RWPE2 (cell line): ENCODE measurements at regions not wholly inside any gene's neighbourhood (a gene's known extent, or its start where the extent isn't known, plus 50 kb on each side); places are given as distances from the start of the nearest gene placed in this dataset.

ENCODE experiments used
- ATAC-seq: fragments of 200-7000 bp; cut with Tn5 transposase; 3 replicates; pipeline ENCODE4 v1.9.1; 2021; ENCODE audit warnings: low read depth
- DNase-seq: peaks from one replicate; pipeline ENCODE4 v3.0.0-alpha.2; 2020; ENCODE audit warnings: low spot score
- H3K27ac ChIP-seq: fragments of 450-650 bp; 2 replicates; pipeline ENCODE4 v1.5.1; 2017; ENCODE audit warnings: mild to moderate bottlenecking; ENCODE audit not compliant: poor library complexity, severe bottlenecking
- H3K27me3 ChIP-seq: fragments of 250-450 bp; sonication (Bioruptor Pico); 2 replicates; pipeline ENCODE4 v1.5.1; 2021; ENCODE audit warnings: mild to moderate bottlenecking, moderate library complexity; ENCODE audit not compliant: insufficient read depth, poor library complexity, severe bottlenecking
- H3K36me3 ChIP-seq: fragments of 250-450 bp; sonication (Bioruptor Pico); 2 replicates; pipeline ENCODE4 v1.5.1; 2020; ENCODE audit warnings: low read depth, mild to moderate bottlenecking, moderate library complexity
- H3K4me1 ChIP-seq: fragments of 250-450 bp; sonication (Bioruptor Pico); 2 replicates; pipeline ENCODE4 v1.5.1; 2021; ENCODE audit warnings: mild to moderate bottlenecking, moderate library complexity; ENCODE audit not compliant: insufficient read depth, poor library complexity, severe bottlenecking
- H3K4me3 ChIP-seq: fragments of 250-450 bp; sonication (Bioruptor Pico); 2 replicates; pipeline ENCODE4 v1.5.1; 2021; ENCODE audit warnings: mild to moderate bottlenecking, moderate library complexity; ENCODE audit not compliant: severe bottlenecking
- H3K9me3 ChIP-seq: fragments of 250-450 bp; sonication (Bioruptor Pico); 2 replicates; pipeline ENCODE4 v1.5.1; 2021; ENCODE audit warnings: mild to moderate bottlenecking, moderate library complexity; ENCODE audit not compliant: severe bottlenecking
- CTCF ChIP-seq: fragments of 450-650 bp; IDR thresholded peaks from one replicate; pipeline ENCODE4 v1.5.1; 2017; ENCODE audit warnings: mild to moderate bottlenecking, moderate library complexity; ENCODE audit not compliant: poor library complexity, severe bottlenecking

GRCh38 chr12:91892081-91892855 lies 253.4 kb downstream of the BTG1 start:
- no peaks in the 10 kb centered on the region for H3K36me3 ChIP-seq
- no peak for TF ChIP-seq CTCF
- no peaks in the 10 kb centered on the region for H3K9me3 ChIP-seq
- no peak for DNase-seq
- peaks cover 20% of the 10 kb centered on the region for H3K4me1 ChIP-seq
- no peak for ATAC-seq
- H3K4me3 ChIP-seq = no peak overlapping the region
- H3K27me3 ChIP-seq = no peaks in the 10 kb centered on the region
- H3K27ac ChIP-seq = no peak overlapping the region

- ATAC-seq (no peak), DNase-seq (no peak)
- Histone ChIP-seq H3K4me1 (peaks cover 25% of the 10 kb centered on the region), H3K27ac (peak overlapping the region; percentile 33), H3K4me3 (no peak overlapping the region), H3K9me3 (no peaks in the 10 kb centered on the region), H3K27me3 (no peaks in the 10 kb centered on the region), H3K36me3 (no peaks in the 10 kb centered on the region)
- TF ChIP-seq CTCF = no peak
Observed at GRCh38 chr12:91890742-91891141, 254.9 kb downstream of the BTG1 start.

- Histone ChIP-seq H3K9me3 (no peaks in the 10 kb centered on the region), H3K27ac (peak overlapping the region; percentile 33), H3K4me3 (no peak overlapping the region), H3K4me1 (peaks cover 31% of the 10 kb centered on the region), H3K36me3 (no peaks in the 10 kb centered on the region), H3K27me3 (no peaks in the 10 kb centered on the region)
- ATAC-seq (peak; percentile 52; the same call in 1 of the 3 replicates), DNase-seq (no peak)
- TF ChIP-seq CTCF = no peak
Observed at GRCh38 chr12:91889910-91890309, 255.7 kb downstream of the BTG1 start.

GRCh38 chr12:91889059-91889458 lies 256.6 kb downstream of the BTG1 start:
- Histone ChIP-seq H3K27me3 (no peaks in the 10 kb centered on the region), H3K4me3 (no peak overlapping the region), H3K27ac (peak overlapping the region; percentile 33), H3K9me3 (no peaks in the 10 kb centered on the region), H3K36me3 (no peaks in the 10 kb centered on the region), H3K4me1 (peaks cover 31% of the 10 kb centered on the region)
- no peak for TF ChIP-seq CTCF
- no peak for DNase-seq
- ATAC-seq = peak; percentile 57; the same call in 1 of the 3 replicates

- Histone ChIP-seq H3K27ac (no peak overlapping the region), H3K4me3 (no peak overlapping the region), H3K4me1 (peaks cover 31% of the 10 kb centered on the region), H3K27me3 (no peaks in the 10 kb centered on the region), H3K36me3 (no peaks in the 10 kb centered on the region), H3K9me3 (no peaks in the 10 kb centered on the region)
- no peak for TF ChIP-seq CTCF
- no peak for ATAC-seq
- no peak for DNase-seq
Observed at GRCh38 chr12:91887957-91888356, 257.7 kb downstream of the BTG1 start.
